Natural killer cell (primary cell): ENCODE measurements at regions not wholly inside any gene's neighbourhood (a gene's known extent, or its start where the extent isn't known, plus 50 kb on each side); places are given as distances from the start of the nearest gene placed in this dataset.

Experiments used
- ATAC-seq, 3 donors: fragments of 150-1000 bp in 2 of 3; fragments of 200-7000 bp in 1 of 3; cut with Tn5 transposase; 1 replicate in 1 of 3; 2 replicates in 2 of 3; pipeline ENCODE4 v1.10.0; 2021; ENCODE audit warnings: mild to moderate bottlenecking in 2 of 3, moderate library complexity in 2 of 3
- DNase-seq, 2 donors: peaks; one replicate each; pipeline versions ENCODE4 v3.0.0 to v3.0.0-alpha.2; 2013 to 2021; ENCODE audit warnings: mixed read lengths in 1 of 2
- H3K27ac ChIP-seq: one replicate; pipeline ENCODE4 v1.5.1; 2013; ENCODE audit warnings: mild to moderate bottlenecking, low read length
- H3K27me3 ChIP-seq: one replicate; pipeline ENCODE4 v1.6.1; 2013; ENCODE audit warnings: low read length; ENCODE audit not compliant: control insufficient read depth, insufficient read depth
- H3K36me3 ChIP-seq: one replicate; pipeline ENCODE4 v1.6.1; 2013; ENCODE audit warnings: low read length; ENCODE audit not compliant: control insufficient read depth, insufficient read depth
- H3K4me1 ChIP-seq: one replicate; pipeline ENCODE4 v1.6.1; 2013; ENCODE audit warnings: low read length; ENCODE audit not compliant: control insufficient read depth, insufficient read depth
- H3K4me3 ChIP-seq: one replicate; pipeline ENCODE4 v1.5.1; 2013; ENCODE audit warnings: low read length
- H3K9me3 ChIP-seq: one replicate; pipeline ENCODE4 v1.6.1; 2013; ENCODE audit warnings: low read length; ENCODE audit not compliant: control insufficient read depth, insufficient read depth
- H3K27ac Mint-ChIP-seq, 2 donors: one replicate each; pipeline ENCODE4 v1.8.0; 2022; ENCODE audit warnings: mild to moderate bottlenecking in 2 of 2, mixed read lengths in 2 of 2, moderate library complexity in 1 of 2
- H3K27me3 Mint-ChIP-seq, 2 donors: one replicate each; pipeline ENCODE4 v1.8.0; 2022; ENCODE audit warnings: low read depth in 2 of 2, mixed read lengths in 2 of 2
- H3K36me3 Mint-ChIP-seq: one replicate; pipeline ENCODE4 v1.8.0; 2022; ENCODE audit warnings: mixed read lengths
- H3K4me1 Mint-ChIP-seq, 2 donors: one replicate each; pipeline ENCODE4 v1.8.0; 2022; ENCODE audit warnings: mixed read lengths in 2 of 2
- H3K4me3 Mint-ChIP-seq: one replicate; pipeline ENCODE4 v1.8.0; 2022; ENCODE audit warnings: mild to moderate bottlenecking, moderate library complexity, mixed read lengths
- H3K9me3 Mint-ChIP-seq, 2 donors: one replicate each; pipeline ENCODE4 v1.8.0; 2022; ENCODE audit warnings: mixed read lengths in 2 of 2
- WGBS: methylation state at CpG from one replicate; pipeline ENCODE4 v1.1.7; 2013; ENCODE audit warnings: missing lambda C conversion rate; ENCODE audit not compliant: insufficient coverage; 5-methylcytosine and 5-hydroxymethylcytosine counted together
- intact Hi-C: fragments of 100-400 bp; cut with micrococcal nuclease; formaldehyde crosslinking; loops from one replicate; pipeline ENCODE4 v1.14.2; 2022
- TF ChIP-seq, protein P1 (sequence below): fragments of 200-600 bp; IDR thresholded peaks from one replicate; pipeline ENCODE4 v1.8.0; 2022; ENCODE audit warnings: antibody characterized with exemption

- H3K4me3 Mint-ChIP-seq = no peak overlapping the region
- H3K27ac Mint-ChIP-seq = no peak overlapping the region
- peaks cover 0 to 3% of the 10 kb centered on the region in 2 donors for H3K27me3 Mint-ChIP-seq
- ATAC-seq (no peak), DNase-seq (no peak)
- H3K9me3 Mint-ChIP-seq = peaks cover 0 to 2% of the 10 kb centered on the region in 2 donors
- no peak overlapping the region for H3K27ac ChIP-seq
- H3K27me3 ChIP-seq = no peaks in the 10 kb centered on the region
- no peak overlapping the region for H3K4me3 ChIP-seq
- H3K9me3 ChIP-seq = no peaks in the 10 kb centered on the region
- no peaks in the 10 kb centered on the region for H3K36me3 Mint-ChIP-seq
- H3K36me3 ChIP-seq = no peaks in the 10 kb centered on the region
- intact Hi-C loops = no loop called here
- TF ChIP-seq, protein P1, sequence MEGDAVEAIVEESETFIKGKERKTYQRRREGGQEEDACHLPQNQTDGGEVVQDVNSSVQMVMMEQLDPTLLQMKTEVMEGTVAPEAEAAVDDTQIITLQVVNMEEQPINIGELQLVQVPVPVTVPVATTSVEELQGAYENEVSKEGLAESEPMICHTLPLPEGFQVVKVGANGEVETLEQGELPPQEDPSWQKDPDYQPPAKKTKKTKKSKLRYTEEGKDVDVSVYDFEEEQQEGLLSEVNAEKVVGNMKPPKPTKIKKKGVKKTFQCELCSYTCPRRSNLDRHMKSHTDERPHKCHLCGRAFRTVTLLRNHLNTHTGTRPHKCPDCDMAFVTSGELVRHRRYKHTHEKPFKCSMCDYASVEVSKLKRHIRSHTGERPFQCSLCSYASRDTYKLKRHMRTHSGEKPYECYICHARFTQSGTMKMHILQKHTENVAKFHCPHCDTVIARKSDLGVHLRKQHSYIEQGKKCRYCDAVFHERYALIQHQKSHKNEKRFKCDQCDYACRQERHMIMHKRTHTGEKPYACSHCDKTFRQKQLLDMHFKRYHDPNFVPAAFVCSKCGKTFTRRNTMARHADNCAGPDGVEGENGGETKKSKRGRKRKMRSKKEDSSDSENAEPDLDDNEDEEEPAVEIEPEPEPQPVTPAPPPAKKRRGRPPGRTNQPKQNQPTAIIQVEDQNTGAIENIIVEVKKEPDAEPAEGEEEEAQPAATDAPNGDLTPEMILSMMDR = no peak
- H3K4me1 Mint-ChIP-seq = no peaks in the 10 kb centered on the region
- no peaks in the 10 kb centered on the region for H3K4me1 ChIP-seq
These were observed 113.3 kb downstream of the MAIP1 start for GRCh38 chr2:200068642-200069041.

DNA sequence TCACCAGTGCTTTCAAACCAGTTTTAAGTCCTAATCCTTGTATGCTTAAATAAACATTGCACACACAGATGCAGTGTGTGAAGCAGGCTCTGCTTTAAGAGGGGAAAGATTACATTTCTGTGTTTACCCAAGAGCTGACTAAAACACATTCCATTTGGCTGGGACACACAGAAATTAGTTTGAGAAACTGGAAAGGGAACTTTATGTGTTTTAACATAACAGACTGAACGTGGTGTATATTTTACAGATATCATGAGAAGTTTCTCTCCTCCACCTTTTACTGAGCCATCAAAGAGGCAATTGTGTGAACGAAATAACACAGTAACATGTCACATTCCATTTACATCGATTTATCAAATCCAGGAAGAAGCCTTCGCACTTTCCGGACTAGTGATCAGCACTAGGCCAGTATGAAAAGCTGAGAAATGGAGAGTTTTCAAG, 121.8 kb downstream of the MAIP1 start:
- Histone ChIP-seq H3K4me1 (no peaks in the 10 kb centered on the region), H3K27me3 (no peaks in the 10 kb centered on the region), H3K27ac (no peak overlapping the region), H3K36me3 (no peaks in the 10 kb centered on the region), H3K4me3 (no peak overlapping the region), H3K9me3 (no peaks in the 10 kb centered on the region)
- no peaks in the 10 kb centered on the region for H3K9me3 Mint-ChIP-seq
- H3K4me3 Mint-ChIP-seq = no peak overlapping the region
- H3K4me1 Mint-ChIP-seq = no peaks in the 10 kb centered on the region
- peaks cover 6 to 18% of the 10 kb centered on the region in 2 donors for H3K27me3 Mint-ChIP-seq
- H3K36me3 Mint-ChIP-seq = no peaks in the 10 kb centered on the region
- ATAC-seq (no peak), DNase-seq (no peak)
- TF ChIP-seq, protein P1 = no peak
- intact Hi-C loops = no loop called here
- no peak overlapping the region for H3K27ac Mint-ChIP-seq
- WGBS = 87% methylated on average over 4 of the region's 5 CpGs

- DNase-seq (no peak), ATAC-seq (no peak)
- Mint-ChIP-seq H3K4me1 (no peaks in the 10 kb centered on the region), H3K27me3 (peaks cover 6 to 18% of the 10 kb centered on the region in 2 donors), H3K27ac (no peak overlapping the region), H3K36me3 (no peaks in the 10 kb centered on the region), H3K4me3 (no peak overlapping the region), H3K9me3 (no peaks in the 10 kb centered on the region)
- TF ChIP-seq, protein P1 = no peak
- Histone ChIP-seq H3K36me3 (no peaks in the 10 kb centered on the region), H3K9me3 (no peaks in the 10 kb centered on the region), H3K4me3 (no peak overlapping the region), H3K27me3 (no peaks in the 10 kb centered on the region), H3K27ac (no peak overlapping the region), H3K4me1 (no peaks in the 10 kb centered on the region)
- intact Hi-C loops = no loop called here
- 96% methylated on average over 3 of the region's 3 CpGs for WGBS
These were observed 122.5 kb downstream of the MAIP1 start for GRCh38 chr2:200077838-200078237.

GRCh38 chr2:200079356-200079755, 124.0 kb downstream of the MAIP1 start:
- Mint-ChIP-seq H3K9me3 (no peaks in the 10 kb centered on the region), H3K4me3 (no peak overlapping the region), H3K27me3 (peaks cover 0 to 18% of the 10 kb centered on the region in 2 donors), H3K4me1 (no peaks in the 10 kb centered on the region), H3K36me3 (no peaks in the 10 kb centered on the region), H3K27ac (no peak overlapping the region)
- H3K4me1 ChIP-seq = no peaks in the 10 kb centered on the region
- no peaks in the 10 kb centered on the region for H3K9me3 ChIP-seq
- TF ChIP-seq, protein P1 = no peak
- H3K27ac ChIP-seq = no peak overlapping the region
- intact Hi-C loops = no loop called here
- H3K4me3 ChIP-seq = no peak overlapping the region
- no peak for ATAC-seq
- no peaks in the 10 kb centered on the region for H3K27me3 ChIP-seq
- WGBS = 50% methylated on average over 1 of the region's 2 CpGs
- no peaks in the 10 kb centered on the region for H3K36me3 ChIP-seq
- DNase-seq = no peak
